Inflammatory macrophage treated with lipopolysaccharide for 4 hours (primary cell): ENCODE measurements at regions not wholly inside any gene's neighbourhood (a gene's known extent, or its start where the extent isn't known, plus 50 kb on each side); places are given as distances from the start of the nearest gene placed in this dataset.

Experiments
- DNase-seq: peaks from one replicate; pipeline ENCODE4 v3.0.0-alpha.2; 2020

DNA sequence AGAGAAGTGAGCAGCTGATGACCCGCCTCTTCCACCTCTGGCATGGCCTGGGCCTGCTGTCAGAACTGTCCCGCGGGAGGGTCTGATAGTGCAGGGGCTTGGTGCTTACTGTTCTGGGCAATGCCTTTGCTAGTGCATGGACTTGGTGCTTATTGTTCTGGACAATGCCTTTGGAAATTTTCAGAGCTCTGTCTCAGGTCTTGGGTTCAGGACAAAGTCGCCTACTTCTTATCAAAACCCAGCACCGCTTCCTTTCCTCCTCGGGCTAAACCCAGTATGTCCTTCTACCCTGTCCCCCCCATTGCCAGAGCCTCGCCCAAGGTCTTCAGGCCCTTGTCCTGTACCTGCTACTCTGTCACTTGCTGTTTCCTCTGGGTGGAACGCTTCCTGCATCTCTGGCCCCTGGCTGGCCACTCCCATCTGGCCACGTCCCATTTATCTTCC lies 149.6 kb downstream of the ACKR3 start:
- no peak for DNase-seq

DNA sequence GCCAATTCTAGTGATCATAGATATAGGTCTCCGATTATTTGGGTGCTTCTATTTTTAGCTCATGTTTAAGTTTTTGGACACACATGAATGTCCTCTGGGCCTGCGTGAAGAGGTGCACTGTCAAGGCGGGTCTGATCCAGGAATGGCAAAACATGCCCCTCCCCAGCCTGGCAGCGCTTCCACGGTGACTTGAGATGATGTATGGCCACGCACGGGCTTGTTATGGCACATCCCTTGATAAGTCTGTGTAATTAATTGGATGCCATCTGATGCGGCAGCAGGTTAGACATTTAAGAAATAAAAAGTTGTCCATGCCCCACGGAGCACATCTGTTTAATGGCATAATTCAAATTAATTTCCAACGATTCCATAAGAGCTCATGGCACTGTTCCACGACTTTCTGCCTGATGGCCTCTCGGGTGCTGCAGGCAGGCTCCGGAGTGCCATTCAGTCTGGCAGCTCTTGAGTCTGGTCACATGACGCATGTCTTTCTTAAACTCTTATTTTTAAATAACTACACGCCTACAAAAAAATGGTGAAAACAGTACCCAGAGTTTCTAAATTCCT lies 151.4 kb downstream of the ACKR3 start:
- DNase-seq: no peak

DNA sequence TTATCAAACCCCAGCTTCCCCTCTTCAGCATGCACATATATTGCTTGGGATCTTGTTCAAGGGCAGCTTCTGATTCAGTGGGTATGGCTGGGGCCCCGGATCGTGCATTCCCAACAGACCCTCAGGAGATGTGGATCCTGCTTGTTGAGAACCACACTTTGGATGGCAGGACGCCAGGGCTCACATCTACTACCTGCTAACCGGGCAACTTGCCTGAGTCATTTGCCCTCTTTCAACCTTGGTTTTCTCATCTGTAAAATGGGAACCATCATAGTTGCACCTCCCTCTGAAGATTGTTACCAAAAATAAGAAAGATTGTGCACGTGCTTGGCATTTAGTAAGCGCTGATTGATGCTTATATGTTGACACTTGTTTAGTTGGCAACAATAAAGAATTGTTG lies 154.6 kb downstream of the ACKR3 start:
- DNase-seq: no peak

DNA sequence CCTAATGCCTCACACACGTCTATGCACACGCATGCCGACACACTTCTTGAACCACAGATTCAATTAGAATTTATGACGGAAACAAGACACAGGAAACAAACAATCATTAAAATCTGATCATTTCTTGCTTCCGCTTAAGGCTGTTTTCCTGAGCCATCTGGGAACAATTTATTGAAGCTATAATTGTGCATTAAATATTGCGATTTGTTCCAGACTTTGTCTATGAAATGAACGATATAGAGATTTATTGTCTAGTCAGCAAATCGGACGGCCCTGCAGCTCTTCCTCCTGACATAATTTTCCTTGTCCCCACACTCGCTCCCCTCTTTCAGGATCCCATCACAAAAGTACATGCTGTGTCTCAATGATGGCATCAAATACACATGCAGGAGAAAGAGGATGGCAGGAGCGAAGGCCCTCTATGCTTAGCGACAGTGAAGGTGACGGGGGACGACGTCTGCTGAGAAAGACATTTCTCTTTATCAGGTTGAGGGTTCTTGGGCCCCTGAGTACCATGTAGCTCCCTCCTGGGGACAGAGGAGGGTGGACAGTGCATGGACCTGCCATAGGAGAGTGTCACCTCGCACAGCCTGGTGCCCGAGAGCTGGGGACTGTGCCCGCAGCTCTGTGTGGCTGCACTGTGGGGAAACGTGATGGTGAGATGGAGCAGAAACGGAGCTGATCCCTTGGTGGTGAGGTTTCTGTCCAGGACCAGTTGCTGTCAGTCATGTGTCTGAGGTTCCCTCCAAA lies 157.3 kb downstream of the ACKR3 start:
- no peak for DNase-seq

DNA sequence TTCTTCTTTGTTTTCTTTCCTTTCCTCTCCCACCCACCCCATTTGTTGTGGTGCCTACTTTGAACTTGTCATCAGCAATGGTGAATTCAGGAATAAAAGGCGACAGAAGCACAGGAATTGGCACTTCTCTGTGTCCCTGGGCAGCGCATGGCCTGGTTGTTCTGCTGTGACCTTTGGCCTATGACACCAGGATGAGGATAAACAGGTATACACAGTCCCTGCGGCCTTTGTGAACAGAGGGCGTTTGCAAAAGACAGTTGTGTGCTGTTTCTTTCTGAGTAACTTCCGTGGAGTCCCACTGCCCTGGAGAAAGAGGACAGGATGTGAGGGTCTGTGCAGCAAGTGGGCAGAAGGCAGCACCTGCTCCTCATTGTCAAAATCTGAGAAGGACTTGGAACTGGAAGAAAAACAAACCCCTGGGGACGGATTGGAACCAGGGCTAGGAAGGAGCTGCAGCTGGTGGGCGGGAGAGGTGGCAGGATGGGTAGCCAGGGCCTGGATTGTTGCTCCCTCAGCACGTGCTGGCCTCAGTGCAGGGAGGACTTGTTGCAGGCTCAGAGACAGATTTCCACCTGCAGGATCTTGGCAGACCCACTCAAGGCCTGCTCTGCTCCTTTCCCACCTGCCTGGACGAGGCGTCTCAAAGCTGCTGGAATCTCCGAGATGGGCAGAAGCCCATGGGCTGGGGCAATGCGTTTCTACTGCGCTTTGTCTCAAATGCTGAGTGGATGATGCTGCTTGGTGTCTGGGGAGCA lies 159.5 kb downstream of the ACKR3 start:
- DNase-seq: no peak

DNA sequence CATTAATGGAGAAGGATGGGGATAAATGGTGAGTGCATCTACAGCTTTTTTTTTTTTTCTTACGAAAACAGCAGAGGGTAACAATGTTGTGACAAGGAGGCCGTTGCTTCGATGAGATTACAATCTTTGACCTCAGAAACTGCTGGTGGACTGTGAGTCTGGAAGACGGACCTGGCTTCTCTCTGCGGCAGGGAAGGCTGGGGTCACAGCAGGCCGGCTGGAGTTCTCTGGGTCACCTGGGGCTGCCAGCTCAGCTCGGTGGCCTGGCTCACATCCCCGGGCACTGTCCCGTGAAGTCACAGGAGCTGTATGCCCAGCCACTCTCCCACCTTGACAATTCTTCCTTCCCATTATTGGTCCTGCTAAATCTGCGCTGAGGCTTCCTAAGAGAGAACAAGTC lies 160.8 kb downstream of the ACKR3 start:
- DNase-seq: no peak

DNA sequence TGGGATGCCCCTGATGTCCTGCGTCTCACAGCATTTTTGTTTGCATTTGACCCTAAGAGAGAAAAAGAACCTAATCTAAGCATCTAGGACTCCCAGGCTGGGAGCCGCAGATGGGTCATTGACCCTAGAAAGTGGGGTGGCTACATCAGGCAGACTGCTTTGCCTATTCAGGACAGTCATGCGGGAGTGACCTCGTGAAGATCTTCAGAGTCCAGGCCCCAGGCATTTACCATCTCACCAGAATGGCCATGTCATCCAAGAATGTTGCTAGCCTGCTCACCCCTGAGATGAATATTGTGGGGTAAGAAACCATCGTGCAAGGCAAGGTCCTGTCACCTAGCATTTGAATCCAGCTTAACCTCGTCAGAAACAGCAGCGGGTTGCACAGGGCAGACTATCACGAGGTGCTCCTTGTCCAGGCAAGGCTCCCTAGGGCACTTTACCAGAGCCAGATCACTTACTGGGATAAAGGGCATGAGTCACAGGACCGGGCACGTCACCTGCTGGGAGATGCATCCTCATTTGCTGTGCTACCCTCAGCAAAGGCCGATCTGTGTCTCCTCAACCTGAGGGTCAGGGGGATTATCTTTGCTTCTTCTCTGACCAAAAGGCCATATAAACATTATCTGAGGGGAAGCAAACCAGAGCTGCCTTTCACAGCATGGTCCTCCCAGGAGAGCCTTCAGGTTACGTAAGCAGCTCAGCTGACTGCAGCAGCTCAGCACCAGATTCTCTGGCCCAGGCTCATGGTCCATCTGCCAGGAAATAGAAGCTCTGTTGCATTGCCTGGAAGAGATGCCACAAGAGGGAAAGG lies 162.3 kb downstream of the ACKR3 start:
- peak; percentile 17 for DNase-seq

DNA sequence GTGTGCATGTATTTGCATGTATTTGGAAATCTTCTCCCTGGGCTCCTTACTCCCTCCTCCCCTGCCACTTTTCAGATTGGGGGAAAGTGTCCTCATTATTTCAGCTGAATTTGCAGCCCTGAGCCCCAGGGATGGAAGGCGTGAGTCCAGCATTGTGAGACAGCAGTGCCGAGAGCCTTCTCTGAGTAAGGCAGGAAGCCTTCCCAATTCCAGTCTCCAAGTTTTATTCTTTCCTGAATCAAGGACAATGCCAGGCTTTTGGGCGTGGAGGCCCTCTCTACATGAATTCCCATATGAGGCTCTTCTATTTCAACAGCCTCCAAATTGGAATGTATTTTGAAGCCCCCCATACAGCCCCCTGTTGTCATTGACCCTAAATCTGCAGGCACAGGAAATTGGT lies 163.5 kb downstream of the ACKR3 start:
- DNase-seq: no peak

DNA sequence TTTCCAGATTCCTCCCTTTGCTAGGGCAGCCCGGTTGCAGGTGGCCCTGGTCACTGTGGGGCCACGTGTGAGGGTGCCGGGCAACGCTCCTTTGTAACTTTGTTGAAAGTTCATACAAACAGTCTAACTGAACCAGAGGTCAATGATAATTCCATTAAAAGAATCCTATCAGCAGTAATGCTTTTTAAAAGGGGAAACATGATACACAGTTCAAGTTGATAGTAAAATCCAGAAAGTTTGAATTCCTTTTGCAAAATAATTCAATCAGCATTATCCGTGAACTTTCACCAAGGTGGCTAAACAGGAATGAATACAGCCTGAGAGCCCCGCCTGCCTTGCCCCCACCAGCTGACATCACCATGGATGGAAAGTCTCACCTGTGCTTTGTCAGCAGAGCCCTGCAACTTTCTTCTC lies 166.2 kb downstream of the ACKR3 start:
- no peak for DNase-seq

DNA sequence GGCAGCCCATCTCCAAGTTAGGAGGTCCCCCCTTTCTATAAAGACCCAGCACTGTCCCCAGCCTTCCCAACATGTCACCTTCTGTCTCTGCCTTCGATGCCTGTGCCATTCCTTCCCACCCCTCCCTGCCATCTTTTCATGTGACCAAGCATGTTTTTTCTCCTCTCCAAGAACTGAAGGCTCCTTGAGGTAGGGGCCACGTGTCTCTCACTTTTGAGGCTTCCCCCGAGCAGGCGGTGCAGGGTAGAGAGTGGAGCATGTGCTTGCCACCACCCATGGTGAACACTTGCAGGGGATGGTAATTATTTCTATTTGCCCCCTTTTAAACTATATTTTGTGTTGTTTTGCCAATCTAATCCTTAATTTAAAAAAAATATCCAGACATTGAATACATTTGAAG lies 168.4 kb downstream of the ACKR3 start:
- no peak for DNase-seq

DNA sequence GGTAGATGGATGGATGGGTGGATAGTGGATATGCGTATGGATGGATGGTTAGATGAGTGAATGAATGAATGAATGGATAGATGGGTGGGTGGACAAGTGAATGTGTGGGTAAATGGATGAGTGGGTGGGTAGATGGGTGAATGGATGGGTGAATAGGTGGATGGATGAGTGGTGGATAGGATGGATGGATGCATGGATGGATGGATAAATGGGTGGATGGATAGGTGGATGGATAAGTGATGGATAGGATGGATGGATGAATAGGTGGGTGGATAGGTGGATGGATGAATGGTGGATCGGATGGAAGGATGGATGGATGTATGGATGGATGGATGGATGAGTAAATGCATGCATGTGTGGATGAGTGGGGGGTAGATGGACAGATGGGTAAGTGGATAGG lies 169.3 kb downstream of the ACKR3 start:
- DNase-seq: no peak

DNA sequence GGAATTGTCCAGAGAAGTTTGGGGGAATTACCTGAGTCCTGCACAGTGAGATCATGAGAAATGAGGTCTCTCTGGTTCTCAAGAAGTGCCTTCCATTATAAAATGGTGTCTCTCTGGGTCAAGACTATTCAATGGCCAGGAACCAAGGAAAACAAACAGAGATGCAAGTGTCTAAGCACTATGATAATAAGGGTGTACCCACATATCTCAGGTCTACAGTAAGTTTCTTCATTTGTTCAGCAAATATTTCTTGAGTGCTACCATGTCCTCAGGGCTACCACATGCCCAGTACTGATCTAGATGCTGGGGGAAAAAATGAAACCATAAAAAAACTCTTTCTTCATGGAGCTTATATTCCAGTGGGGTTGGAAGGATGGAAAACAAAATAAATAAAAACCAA lies 170.0 kb downstream of the ACKR3 start:
- no peak for DNase-seq

DNA sequence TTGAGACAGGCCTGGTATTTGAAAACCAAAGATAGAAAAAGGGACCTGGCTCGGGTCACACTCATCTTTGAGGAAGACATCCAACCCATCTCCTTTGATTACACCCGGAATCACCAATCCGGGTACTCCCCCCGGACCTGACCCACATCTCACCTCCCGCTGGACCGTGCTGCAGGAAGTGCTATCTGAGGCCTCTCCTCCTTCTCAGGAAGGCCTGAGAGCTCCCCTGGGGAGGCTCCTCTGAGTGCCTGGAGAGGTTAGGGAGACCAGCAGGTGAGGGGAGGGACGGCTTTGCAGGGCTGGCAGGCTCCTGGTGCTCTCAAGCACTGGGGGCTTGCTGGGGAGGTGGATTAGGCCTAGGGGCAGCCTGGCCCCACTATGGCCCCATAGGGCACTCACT lies 170.9 kb downstream of the ACKR3 start:
- no peak for DNase-seq

DNA sequence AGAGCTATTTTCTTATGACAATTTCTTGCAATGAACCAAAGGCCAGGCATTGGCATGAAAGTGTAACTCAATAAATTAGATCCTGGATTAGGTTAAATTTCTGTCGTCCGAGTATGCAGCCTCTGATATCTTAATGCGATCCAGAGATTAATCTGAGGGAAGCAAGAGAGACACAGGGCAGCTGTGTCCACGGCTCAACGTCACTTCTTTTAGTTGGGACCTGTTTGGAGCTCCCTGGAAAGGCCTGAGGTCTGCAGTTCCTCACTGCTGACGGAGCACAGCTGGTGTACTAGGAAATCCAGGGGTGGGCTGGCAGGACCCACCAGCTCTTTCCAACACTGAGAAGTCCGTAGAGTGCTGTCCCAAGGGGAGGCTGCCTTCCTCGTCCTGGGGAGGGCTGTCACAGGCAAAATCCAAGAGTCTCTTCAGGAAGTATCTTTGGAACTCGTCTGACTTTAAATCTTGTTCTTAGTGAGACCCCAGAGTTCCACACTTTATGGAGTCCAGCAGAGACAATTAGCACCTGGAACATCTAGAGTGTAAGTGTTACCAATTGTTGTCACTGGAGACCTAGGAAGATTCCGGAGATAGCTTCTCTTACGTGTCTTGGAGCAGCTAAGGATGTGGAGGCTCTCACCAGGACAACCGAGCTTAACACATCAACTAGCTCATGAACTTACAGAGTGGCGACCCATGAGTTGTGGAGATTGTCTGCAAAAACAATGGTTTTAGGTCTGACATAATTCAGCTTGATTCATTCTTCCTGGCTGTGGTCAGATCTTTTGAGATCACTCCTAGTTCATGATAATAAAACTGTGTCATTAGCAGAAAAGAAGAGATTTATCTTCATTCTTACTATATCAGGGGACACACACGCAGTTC lies 173.7 kb downstream of the ACKR3 start:
- DNase-seq: no peak

DNA sequence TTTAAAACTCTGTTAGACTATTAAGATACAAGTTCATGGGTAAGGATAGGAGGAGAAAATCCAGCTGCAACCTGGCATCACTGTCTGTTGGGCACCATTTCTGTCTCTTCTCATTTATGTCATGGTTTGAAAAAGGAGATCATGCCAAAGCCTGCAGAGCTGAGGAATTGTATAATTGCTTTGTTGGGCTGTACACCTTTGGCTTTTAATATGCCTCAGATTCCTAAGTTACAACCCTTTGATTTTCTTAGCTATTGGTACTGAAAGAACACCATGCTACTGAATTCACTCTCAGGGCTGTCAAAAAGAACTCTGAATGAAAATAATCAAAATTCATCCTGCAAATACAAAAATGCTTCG lies 174.3 kb downstream of the ACKR3 start:
- DNase-seq: no peak

DNA sequence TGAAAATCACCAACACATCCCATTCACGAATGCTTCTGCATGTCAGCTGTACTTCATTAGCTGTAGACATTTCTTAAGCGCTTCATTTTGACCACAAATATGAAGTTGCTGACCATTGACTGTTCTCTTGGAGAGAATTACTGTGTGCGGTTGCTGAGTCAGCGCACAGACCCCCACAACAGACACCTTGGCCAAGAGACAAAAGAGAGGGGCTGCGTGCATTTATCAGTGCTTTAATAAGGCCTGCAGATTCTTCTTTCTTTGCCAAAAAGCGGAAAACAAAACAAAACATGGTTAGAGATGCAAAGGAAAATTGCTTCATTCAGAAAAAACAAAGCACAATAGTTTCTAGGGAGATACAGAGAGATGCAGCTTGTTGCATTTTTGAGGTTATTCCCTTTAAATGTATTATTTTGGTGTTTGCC lies 174.7 kb downstream of the ACKR3 start:
- no peak for DNase-seq

DNA sequence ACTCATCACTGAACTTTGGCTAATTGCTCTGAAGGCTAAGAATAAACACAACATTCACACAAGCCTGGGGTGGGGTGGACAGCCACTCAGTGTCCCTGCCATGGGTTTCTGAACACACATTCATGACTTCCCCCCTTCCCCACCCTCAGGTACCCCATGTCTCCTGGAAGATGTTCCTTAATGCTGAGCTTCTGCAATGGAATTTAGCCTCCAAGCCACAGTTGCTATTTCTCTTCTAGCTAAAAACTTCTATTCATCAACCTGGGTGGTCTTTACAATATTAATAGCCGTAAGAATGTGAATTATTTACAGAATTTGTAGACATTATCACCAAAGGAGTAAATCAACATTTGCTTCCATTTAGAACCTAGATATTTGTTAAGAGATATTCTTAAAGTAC lies 175.1 kb downstream of the ACKR3 start:
- no peak for DNase-seq

DNA sequence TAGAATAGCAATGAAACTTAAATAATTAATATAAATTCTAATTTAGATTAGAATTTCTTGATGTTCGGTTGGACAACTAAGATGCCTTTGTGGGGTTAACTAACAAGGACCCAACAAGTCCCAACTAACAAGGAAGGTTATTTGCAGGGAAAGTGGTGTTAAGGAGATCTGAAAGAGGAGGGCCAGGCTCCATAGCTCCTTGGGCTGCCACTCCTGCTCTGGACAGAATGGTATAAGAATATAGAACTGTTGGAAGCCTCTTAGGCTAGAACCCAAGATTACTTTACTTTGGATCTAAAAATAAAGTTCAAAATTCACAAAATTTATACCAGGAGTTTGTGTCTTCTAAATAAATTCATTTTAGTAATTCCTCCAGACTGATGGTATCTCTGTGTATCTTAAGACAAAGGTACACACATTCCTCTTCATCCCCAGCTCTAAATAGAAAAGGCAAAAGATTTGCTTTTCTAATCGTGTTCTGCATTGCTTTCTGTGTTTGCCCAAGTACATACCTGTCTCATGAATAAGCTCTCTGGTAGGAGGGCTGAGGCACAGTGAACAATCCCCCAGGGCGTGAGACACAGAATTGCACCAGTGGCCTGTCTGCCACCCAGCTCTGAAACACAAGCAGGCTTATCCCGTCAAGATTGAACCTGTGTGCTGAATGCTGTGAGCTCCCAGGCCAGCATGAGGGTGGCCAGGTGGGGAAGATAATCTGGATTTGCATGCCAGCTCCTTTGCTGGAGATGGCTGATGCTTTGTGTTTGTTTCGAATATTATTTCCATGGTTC lies 176.0 kb downstream of the ACKR3 start:
- DNase-seq: no peak

DNA sequence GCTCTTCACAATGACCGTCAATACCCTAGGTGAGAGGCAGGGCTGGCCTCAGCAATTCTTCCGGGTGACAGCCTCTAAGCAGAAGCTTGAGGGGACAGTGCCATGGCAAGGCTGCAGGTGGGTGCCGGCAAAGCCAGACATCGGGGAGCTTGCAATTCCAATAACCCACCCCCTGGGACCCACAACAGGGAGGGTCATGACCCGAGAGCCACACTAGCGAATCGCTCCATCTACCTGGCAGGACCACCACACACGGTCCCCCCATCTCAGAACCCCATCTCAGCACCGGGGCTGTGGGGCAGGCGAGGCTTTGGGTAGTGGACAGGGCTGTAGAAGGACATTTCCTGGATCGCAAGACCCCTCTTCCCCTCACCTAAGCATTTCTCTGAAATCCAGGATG lies 177.2 kb downstream of the ACKR3 start:
- no peak for DNase-seq

DNA sequence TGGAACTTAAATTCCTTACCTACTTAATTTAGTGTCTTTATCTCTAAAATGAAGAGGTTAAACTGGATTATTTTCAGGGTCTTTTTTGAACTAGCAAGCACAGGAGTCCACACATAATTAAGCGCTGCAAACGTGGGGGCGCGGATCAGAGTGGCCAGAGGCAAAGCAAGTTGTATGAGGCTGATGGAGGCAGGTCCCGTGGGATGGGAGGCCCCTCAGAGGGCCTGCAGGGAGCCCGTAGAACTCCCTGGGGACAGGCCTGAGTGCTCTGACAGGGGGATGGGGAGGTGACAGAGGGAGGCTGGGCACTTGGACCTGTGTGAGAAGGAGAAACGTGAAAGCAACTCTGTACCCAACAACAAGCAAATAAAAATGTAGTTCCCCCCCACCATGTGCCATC lies 177.8 kb downstream of the ACKR3 start:
- DNase-seq: no peak

DNA sequence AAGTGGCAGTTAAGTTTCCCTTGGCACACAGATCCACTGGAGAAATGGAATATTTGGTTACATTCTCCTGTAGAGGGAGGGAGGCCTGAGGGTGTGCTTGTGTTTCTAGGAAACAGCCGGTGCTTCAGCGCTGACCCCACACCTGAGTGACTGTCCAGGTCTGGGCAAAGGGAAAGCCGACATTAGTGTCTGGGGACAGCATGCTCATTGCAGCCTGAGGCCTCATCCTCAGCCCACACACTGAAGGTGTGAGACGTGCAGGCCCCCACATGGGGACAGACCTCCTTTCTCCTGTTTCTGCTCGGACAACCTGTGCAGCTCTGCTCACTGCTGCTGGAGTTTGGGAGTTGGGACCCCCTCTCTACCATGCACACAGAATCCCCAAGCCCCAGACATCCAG lies 178.3 kb downstream of the ACKR3 start:
- DNase-seq: no peak

DNA sequence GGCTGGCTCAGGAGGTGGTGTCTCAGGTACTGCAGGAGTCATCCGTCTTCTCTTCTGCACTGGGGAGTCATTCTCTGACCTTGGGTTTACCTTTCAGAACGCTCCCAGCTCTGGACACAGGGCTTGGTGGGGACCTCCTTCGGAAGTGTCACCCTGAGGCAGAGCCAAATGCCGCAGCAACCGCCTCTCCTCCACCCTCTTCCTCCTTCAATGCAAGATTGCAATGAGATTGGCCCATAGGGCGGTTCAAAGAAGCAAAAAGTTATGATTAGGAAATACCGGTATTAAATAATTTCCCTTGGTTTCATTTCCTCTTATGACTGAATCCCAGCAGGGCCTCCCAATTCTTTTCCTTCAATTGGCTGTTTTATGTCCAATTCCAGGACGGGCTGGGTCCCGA lies 178.8 kb downstream of the ACKR3 start:
- peak; percentile 94 for DNase-seq
